GM21529 (cell line): ENCODE measurements at regions not wholly inside any gene's neighbourhood (a gene's known extent, or its start where the extent isn't known, plus 50 kb on each side); places are given as distances from the start of the nearest gene placed in this dataset.
"Not testable (repeated sequence)": the region's sequence is repeated elsewhere in the genome, so short reads cannot be mapped to it uniquely, and the experiment has no call there.

Experiments used
- ATAC-seq: cut with Tn5 transposase; IDR thresholded peaks from one replicate; pipeline ENCODE4 v1.9.1; 2021; ENCODE audit not compliant: unreplicated experiment

GRCh38 chr1:221497046-221497445 is 244.8 kb downstream of the DUSP10 start:
- ATAC-seq, result no peak

DNA sequence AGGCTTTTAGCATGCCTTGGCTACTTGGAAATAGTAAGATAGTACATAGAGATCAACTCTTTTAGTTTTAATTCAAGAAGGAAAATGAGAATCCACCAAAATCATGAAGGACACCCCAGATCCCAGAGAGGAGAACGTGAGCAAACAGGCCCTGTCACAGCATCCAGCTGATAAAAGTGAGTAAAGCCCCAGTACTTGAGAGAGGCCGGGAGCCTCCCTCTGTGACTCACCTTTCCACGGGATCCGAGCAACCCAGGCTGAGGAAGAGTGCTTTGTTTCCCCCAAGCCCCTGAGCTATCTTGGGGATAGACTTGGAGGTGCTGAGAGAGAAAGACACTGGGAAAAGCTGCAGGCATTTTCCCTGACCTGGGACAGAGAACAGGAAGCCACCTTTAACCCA is 238.6 kb downstream of the DUSP10 start:
- ATAC-seq, result no peak

GRCh38 chr1:221509575-221510355 is 232.1 kb downstream of the DUSP10 start:
- ATAC-seq, result peak; percentile 49

DNA sequence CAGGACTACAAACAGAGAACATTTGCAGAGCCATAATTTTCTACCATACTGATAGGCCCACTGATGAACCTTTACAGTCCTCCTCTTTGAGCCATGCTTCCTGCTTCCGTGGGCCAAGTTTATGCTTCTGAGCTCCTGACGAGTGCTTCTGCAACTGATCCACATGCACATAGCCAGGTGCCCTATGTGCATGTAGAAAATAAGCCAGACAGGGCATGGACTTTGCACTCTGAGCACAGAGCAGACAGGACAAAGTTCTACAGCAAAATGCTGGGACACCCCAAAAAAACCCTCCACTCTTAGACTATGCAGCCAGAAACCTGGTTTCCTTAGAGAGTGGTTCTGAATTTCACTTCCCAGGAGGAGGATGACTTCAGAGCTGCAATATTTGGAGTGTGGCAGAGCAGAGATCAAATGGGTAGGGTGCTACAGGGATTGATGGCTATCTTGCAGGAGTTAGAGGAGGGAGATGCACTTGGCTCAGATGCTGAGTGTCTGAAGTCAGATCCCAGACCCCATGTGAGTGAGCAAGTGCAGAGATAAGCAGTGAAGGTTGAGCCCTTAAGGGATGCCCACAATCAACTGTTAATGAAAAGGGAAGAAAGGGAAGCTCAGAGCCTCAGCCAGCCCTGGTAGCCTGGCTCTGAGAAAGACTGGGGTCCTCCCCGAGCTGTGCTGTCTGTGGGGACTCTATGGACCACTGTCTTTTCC is 230.9 kb downstream of the DUSP10 start:
- ATAC-seq, result no peak

DNA sequence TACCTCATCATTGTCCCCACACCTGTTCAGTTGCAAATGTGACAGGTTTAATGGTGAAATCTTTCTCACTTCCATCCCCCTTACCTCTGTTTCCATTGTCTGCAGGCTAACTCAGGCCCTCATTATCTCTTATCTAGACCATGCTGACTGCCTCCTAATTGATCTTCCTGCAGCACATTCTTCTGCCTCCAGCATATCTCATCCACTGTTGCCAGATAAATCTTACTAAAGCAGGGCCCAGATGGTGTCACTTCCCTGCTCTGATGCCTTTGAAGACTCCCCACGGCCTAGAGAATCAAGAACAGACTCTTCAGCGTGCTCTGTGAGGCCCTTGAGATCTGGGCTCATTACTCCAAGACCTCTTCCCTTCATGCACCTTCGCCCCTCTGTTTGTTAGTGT is 230.1 kb downstream of the DUSP10 start:
- ATAC-seq, result no peak

- no peak for ATAC-seq
These were observed 227.1 kb downstream of the DUSP10 start for GRCh38 chr1:221514806-221515205.

DNA sequence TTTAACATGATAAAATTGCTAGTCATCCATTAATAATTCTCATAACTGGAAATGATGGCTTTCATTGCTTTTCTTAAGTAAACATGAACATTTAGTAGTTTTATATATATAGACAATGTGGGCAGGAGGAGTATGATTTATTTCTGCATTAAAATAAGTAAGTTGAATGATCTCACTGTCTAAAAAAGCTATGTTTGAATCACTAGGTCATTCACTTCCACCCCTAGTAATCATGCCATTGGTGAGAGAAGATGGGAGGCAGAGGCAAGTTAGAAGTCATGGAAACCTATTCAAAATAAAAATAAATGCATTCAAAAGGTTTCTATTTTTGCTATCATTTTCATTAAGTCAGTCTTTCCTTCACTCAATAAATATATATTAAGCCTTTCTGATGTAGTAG is 226.4 kb downstream of the DUSP10 start:
- ATAC-seq, result no peak

DNA sequence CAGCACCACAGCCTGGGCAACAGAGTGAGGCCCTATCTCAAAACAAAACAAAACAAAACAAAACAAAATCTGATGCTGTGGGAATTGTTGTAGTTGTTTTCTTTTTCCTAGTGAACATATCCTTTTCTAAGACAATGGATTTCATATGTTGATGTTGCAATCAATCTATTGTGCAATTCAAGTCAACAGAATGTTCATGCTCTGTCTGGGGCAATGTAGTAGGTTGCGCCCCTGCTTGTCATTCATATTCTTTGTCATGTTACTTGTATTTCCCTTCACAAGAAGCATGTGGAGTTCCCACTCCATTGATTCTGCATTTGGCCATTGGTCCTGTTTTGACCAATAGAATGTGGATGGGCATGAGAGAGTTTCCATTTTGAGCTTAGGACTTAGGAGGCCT is 223.9 kb downstream of the DUSP10 start:
- ATAC-seq, result no peak

DNA sequence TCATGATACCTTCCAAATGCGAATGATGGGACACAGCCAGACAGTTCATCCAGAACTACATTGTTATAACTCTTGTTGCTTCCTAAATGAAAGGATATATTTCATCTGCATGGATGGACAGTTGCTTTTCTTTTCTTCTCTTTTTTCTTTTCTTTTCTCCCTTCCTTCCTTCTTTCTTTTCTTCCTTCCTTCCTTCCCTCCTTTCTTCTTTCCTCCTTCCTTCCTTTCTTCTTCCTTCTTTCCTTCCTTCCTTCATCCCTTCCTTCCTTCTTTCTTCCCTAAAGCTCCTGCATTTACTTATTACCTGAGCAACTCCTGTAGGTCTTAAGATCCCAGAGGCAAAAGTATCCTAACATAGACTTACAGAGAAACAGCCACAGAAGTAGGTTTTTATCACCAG is 221.6 kb downstream of the DUSP10 start:
- no peak for ATAC-seq

DNA sequence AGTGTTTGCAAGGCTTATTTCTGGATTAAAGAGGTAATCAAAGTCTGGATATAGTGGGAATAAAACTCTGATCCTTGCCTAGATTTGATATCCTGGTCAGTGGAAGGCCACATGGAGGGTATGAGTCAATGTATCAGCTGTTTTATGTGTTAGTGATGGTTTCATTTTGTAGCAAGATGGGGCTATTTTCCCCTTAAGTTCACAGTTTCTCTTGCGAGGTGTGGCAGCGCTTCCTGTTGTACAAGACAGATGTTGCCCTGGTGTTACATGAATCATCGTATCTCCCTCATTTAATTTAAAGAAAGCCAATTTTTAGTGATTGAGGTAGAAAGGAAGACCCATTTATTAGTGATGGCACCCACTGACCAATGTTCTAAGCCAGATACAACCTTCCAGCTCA is 220.2 kb downstream of the DUSP10 start:
- no peak for ATAC-seq

DNA sequence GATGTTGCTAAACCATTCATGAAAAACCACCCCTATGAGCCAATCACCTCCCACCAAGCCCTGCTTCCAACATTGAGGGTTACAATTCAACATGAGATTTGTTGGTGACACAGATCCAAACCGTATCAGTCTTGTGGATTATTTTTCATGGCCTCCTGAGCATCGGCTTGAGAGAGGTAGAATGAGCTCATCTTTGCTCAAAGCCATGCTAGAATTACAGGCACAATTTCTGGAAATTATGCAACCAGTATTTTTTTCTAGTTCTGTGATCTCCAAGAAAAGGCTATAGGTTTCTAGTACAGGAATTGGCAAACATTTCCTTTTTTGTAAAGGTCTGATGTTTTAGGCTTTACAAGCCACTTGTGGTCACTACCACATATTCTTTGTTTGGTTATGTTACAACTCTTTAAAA is 219.4 kb downstream of the DUSP10 start:
- ATAC-seq, result no peak

- no peak for ATAC-seq
These were observed 216.1 kb downstream of the DUSP10 start for GRCh38 chr1:221525749-221526148.

DNA sequence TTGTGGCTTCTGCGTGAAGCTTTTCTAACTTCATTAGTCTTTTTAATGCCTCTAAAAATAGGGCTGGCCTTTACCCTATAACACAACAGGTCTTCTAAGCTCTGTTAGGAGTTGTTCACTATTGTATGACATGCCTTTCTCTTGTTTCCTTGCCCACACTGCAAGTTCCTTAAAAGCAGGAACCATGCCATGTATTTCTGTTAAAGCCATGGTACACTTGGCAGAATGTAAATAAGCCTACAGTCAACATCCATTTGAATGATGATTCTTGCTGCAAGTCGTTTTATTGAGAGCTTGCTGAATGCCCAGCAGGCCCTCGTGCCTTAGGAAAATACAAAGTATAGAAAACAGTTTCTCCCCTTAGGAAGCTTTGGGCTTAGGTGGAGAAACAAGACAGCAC is 214.6 kb downstream of the DUSP10 start:
- no peak for ATAC-seq

DNA sequence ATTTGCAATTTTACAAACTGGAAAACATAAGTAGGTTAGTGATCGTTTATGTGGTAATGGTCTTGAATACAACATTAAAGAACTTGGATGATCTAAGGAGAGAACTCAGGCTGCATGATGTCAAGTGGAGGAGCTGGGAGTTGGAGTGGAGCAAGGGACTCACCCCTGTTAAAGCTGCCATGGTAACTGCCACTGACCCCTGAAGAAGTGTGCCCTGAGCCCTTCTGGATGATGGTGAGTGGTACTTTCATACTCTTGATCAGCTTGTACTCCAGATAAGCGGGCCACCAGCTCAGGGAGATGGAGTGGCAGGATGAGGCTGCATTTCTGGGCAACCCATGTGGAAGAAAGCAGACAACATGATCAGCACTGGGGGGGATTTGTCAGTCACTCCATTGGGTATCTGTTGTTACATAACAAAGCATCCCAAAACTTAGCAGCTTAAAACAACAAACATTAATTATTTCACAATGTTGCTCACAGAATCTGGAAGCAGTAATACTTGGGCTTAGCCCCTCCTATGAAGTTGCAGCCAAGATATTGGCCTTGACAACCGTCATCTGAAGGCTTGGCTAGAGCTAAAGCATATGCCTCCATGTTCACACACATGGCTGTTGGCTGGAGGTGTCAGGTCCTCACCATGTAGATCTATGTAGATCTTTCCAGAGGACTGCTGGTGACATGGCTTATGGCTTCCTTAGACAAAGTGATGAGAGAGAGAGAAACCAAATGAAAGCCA is 213.8 kb downstream of the DUSP10 start:
- ATAC-seq, result no peak

DNA sequence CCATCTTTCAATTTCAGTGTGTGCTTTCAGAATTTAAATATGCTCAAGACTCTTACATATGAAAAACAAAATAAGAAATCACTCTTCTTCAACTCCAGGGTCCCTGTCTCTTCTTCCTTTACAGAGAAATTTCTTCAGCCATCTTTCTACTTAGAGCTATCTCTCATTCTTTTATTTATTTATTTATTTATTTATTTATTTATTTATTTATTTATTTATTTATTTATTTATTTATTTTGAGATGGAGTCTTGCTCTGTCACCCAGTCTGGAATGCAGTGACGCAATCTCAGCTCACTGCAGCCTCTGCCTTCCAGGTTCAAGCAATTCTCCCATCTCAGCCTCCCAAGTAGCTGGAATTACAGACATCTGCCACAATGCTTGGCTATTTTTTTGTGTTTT is 211.7 kb downstream of the DUSP10 start:
- ATAC-seq, result not testable (repeated sequence)

- ATAC-seq, result no peak
These were observed 211.1 kb downstream of the DUSP10 start for GRCh38 chr1:221530791-221531190.

- ATAC-seq, result no peak
These were observed 209.7 kb downstream of the DUSP10 start for GRCh38 chr1:221532071-221532773.

DNA sequence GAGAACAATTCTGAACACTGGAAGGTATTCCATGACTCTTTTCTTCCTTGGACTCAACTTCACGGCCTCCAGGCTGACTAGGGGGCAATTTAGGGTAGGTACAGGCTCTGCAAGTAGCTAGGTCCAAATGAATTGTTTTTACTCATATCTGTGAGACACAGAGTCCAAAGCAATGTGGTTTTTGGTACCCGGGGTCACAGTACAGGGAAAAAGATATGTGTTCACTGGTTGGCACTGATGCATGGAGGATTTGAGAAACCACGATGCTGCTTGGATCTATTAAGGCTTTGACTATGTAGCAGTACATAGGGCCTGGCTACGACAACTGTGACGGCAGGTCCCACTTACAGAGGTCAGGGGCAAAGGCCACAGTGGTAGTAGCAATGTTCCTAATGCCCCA is 200.6 kb downstream of the DUSP10 start:
- no peak for ATAC-seq

- no peak for ATAC-seq
These were observed 198.3 kb downstream of the DUSP10 start for GRCh38 chr1:221543529-221544120.

DNA sequence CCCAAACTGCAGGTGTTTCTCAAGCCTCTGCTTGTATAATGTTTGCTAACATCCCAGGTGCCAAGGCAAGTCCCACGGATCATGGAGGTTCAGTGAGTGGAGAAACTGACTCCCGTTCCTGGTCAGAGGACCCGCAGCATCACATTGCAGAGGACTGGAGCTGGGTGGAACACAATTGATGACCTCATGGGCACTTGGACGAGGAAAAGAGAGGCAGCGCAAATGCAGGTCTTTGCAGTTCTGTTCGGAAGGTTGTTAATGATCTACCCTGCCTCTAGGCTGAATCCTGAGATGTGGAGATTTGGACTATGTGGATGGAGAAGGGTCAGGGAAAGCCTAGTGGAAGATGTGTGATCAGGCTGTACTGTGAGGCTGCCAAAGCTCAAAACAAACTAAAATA is 192.9 kb downstream of the DUSP10 start:
- no peak for ATAC-seq

DNA sequence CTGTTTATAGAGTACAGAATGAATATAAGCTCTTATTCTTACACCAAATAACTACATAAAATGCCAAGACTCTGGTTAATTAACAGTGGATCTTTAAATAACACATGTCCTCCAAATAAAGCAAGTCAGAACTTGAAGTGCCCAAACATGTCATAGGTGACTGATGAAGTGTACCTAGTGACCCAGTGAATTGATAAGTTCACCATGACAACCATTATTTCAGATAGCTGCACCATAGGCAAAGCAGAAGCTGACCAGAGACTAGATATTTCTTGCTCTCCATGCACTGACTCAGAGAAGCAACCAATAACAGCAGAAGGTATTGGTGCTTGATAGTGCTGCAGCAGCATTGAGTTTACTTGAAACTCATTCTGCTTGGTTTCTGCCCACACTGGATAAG is 192.1 kb downstream of the DUSP10 start:
- no peak for ATAC-seq
